ENCODE measurements at regions not wholly inside any gene's neighbourhood (a gene's known extent, or its start where the extent isn't known, plus 50 kb on each side); places are given as distances from the start of the nearest gene placed in this dataset.
"Not testable (repeated sequence)": the region's sequence is repeated elsewhere in the genome, so short reads cannot be mapped to it uniquely, and the experiment has no call there.

DNA sequence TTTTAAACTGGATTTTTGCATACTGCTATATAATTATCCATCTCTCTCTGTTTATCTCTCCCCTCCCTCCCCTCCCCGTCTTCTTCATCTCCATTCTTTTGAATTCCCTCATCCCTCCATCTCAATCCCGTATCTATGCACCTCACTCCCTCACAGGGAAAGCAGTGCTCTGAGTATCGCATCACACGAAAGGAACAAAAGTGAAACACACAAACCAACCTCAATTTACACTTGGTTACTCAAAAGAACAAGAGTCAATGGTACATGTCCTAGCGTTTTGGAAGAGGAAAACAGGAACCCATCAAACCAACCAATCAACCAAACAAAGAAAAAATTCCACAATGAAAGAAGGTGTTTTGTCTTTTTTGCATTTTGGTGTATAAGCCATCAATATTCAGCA lies 115.1 kb downstream of the NBPF12 start:
- DNase-seq (ENCODE audit: extremely low read depth, low read depth), result no peak
- TF ChIP-seq, protein P1, sequence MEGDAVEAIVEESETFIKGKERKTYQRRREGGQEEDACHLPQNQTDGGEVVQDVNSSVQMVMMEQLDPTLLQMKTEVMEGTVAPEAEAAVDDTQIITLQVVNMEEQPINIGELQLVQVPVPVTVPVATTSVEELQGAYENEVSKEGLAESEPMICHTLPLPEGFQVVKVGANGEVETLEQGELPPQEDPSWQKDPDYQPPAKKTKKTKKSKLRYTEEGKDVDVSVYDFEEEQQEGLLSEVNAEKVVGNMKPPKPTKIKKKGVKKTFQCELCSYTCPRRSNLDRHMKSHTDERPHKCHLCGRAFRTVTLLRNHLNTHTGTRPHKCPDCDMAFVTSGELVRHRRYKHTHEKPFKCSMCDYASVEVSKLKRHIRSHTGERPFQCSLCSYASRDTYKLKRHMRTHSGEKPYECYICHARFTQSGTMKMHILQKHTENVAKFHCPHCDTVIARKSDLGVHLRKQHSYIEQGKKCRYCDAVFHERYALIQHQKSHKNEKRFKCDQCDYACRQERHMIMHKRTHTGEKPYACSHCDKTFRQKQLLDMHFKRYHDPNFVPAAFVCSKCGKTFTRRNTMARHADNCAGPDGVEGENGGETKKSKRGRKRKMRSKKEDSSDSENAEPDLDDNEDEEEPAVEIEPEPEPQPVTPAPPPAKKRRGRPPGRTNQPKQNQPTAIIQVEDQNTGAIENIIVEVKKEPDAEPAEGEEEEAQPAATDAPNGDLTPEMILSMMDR (IDR thresholded peaks at IDR 0.05; ENCODE audit: low read depth, low read length), result no peak

DNA sequence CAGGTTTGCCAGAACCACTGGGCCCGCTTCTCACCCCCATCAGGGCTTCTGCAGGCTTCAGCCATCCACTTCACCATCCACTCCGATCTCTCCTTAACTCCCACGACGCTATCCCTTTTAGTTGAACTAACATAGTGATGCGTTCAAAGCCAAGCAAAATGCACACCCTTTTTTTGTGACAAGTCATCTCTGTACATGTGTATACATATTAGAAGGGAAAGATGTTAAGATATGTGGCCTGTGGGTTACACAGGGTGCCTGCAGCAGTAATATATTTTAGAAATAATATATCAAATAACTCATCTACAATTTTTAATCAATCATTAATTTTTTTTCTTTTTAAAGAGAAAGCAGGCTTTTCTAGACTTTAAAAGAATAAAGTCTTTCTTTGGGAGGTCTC lies 114.6 kb downstream of the NBPF12 start:
- TF ChIP-seq, protein P1 (IDR thresholded peaks at IDR 0.05; ENCODE audit: low read depth, low read length), result no peak
- DNase-seq (ENCODE audit: extremely low read depth, low read depth), result no peak

DNA sequence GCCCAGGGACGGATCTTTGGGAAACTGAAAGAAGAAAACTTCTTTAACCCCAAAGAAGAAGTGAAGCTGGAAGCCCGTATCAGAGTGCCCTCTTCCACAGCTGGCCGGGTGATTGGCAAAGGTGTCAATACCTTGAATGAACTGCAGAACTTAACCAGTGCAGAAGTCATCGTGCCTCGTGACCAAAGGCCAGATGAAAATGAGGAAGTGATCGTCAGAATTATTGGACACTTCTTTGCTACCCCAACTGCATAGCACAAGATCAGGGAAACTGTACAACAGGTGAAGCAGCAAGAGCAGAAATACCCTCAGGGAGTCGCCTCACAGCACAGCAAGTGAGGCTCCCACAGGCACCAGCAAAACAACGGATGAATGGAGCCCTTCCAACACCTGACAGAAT lies 114.0 kb downstream of the NBPF12 start:
- TF ChIP-seq, protein P1 (IDR thresholded peaks at IDR 0.05; ENCODE audit: low read depth, low read length), result no peak
- no peak for DNase-seq (ENCODE audit: extremely low read depth, low read depth)

DNA sequence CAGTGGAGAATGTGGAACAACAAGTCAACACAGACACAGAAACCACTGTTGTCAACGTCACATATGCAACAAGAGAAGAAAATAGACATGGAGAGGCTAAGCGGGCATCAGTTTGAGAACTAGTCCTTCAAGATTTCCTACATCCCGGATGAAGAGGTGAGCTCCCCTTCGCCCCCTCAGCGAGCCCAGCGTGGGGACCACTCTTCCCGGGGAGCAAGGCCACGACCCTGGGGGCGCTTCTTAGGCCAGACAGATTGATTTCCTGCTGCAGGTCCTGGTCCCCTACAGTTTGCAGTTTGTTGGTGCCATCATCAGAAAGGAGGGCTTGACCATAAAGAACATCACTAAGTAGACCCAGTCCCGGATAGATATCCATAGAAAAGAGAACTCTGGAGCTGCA lies 113.0 kb downstream of the NBPF12 start:
- no peak for DNase-seq (ENCODE audit: extremely low read depth, low read depth)
- TF ChIP-seq, protein P1 (IDR thresholded peaks at IDR 0.05; ENCODE audit: low read depth, low read length), result no peak

DNA sequence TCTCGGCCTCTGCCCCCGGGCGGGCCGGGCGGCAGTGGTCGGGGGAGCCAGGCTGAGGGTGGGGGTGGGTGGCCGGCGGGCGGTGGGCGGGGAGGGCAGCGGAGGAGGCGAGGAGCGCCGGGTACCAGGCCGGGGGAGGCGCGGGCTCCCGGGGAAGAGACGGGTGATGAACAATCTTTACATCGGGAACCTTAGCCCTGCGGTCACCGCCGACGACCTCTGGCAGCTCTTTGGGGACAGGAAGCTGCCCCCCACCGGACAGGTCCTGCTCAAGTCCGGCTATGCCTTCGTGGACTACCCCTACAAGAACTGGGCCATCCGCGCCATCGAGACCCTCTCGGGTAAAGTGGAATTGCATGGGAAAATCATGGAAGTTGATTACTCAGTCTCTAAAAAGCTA lies 112.5 kb downstream of the NBPF12 start:
- TF ChIP-seq, protein P1 (IDR thresholded peaks at IDR 0.05; ENCODE audit: low read depth, low read length), result no peak
- DNase-seq (ENCODE audit: extremely low read depth, low read depth), result no peak

DNA sequence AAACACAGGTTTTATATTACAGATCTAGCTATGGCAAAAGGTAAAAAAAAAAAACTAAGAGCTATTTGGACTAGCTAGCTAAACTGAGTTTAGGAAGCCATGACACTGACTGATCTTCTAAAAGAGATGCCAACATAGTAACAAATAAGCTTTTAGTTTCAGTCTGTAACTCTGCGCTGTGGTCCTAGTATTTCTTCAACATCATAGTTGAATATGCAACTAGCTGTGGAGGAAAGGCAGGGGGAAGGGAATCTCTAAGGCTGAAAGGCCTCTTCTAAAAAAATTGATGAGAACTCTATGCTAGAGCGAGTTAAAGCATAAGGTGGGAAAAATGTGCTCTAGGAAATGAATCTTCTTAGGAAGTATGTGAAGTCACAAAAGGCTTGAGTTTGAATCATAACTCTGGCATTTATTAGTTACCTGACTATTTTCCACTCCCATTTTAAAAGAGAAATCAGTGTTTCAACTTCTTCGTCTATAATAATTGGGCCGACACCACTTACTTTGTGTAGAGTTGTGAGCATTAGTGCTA lies 108.8 kb downstream of the NBPF12 start:
- not testable (repeated sequence) for DNase-seq (ENCODE audit: extremely low read depth, low read depth)

DNA sequence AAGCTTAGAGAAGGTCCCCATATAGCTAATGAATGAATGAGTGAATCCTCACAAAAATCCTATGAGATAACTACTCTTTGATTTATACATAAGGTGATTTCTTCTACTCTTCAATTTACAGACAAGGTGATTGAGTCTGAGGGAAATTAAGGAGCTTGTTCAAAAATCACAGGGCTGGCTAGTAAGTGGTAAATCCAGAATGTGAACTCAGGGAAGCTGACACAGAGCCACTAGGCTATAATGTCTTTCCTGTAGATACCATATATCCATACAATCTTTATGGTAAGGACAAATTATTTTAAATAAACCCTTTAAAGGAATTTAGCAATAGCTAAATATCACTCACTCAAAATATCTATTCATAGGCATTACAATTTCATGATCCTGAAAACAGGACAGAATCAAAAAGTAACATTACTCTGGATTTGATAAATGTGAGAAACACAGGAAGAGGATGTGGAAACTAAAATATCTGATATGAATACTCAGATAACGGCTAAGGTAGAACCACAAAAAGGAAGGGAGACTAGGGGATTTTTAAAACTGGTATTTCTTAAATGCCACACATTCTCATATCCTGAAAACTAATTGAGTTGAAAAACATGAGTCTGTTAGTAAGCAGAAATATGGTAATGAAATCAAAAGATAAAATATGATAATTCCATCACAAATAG lies 108.2 kb downstream of the NBPF12 start:
- TF ChIP-seq, protein P1 (IDR thresholded peaks at IDR 0.05; ENCODE audit: low read depth, low read length), result no peak
- no peak for DNase-seq (ENCODE audit: extremely low read depth, low read depth)

Measured in AG09319 (cell line).